HCT116 (cell line): ENCODE measurements at regions not wholly inside any gene's neighbourhood (a gene's known extent, or its start where the extent isn't known, plus 50 kb on each side); places are given as distances from the start of the nearest gene placed in this dataset.

Experiments
- CTCF ChIP-seq, 3 experiments: fragments of 200-600 bp in 1 of 3; sonication (generic) in 1 of 3; IDR thresholded peaks in 2 of 3; conservative IDR thresholded peaks in 1 of 3; 2 replicates each; pipeline ENCODE4 v1.5.1; 2012 to 2017; ENCODE audit warnings: low read depth in 2 of 3, low read length in 2 of 3, antibody characterized with exemption in 1 of 3, borderline replicate concordance in 1 of 3, control low read depth in 1 of 3, mild to moderate bottlenecking in 1 of 3, mixed read lengths in 1 of 3, mixed run types in 1 of 3, moderate library complexity in 1 of 3; ENCODE audit not compliant: insufficient read depth in 1 of 3
- POLR2AphosphoS5 ChIP-seq: IDR thresholded peaks from 2 replicates; pipeline ENCODE4 v1.6.1; 2011; ENCODE audit warnings: mild to moderate bottlenecking, low read depth, low read length, moderate library complexity

DNA sequence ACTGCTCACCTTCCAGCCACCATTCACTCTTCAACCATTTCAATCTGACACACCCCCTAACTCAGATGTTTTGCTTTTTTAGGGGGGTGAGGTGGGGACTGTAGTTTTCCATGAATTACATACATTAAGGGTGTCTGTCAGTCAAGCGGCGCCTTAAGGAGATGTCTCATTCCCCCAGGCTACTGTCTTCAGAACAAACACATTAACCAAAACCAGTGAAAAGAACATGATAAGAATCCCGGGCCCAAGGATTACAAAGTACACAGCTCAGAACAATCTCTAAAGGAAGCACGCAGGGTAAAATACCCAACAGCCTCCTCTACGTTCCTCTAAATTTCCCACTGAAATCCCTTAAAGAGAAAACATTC is 62.5 kb upstream of the IRF2 start:
- no peak for TF ChIP-seq CTCF (IDR thresholded peaks at IDR 0.05 in 2 of 3, conservative IDR thresholded peaks at IDR 0.05 in 1 of 3; ENCODE audit: borderline replicate concordance in 1 of 3, insufficient read depth in 1 of 3, low read depth in 2 of 3, low read length in 2 of 3)
- no peak for TF ChIP-seq POLR2AphosphoS5
